Gastrocnemius medialis (tissue), 4 donors: ENCODE measurements at regions not wholly inside any gene's neighbourhood (a gene's known extent, or its start where the extent isn't known, plus 50 kb on each side); places are given as distances from the start of the nearest gene placed in this dataset.

Experiments used
- ATAC-seq, 2 donors: fragments of 150-250 bp; one replicate each; pipeline ENCODE4 v1.9.1; 2016
- DNase-seq, 2 donors: peaks; one replicate each; pipeline ENCODE4 v3.0.0-alpha.2; 2019
- H3K27ac ChIP-seq, 4 donors: fragments of 200-600 bp; sonication (generic); 1 replicate in 1 of 4; 2 replicates in 3 of 4; pipeline ENCODE4 v1.5.1; 2016 to 2018; ENCODE audit warnings: mild to moderate bottlenecking in 2 of 4, moderate library complexity in 1 of 4
- H3K27me3 ChIP-seq, 3 donors: fragments of 200-600 bp; sonication (generic) in 2 of 3; 1 replicate in 1 of 3; 2 replicates in 2 of 3; pipeline versions ENCODE4 v1.5.1 to v1.6.0; 2016 to 2019; ENCODE audit warnings: mild to moderate bottlenecking in 1 of 3, moderate library complexity in 1 of 3
- H3K36me3 ChIP-seq, 2 donors: fragments of 200-600 bp; sonication (generic) in 1 of 2; one replicate each; pipeline ENCODE4 v1.5.1; 2017 to 2018
- H3K4me1 ChIP-seq, 2 donors: fragments of 200-600 bp; sonication (generic) in 1 of 2; one replicate each; pipeline ENCODE4 v1.5.1; 2016 to 2017; ENCODE audit warnings: mild to moderate bottlenecking in 2 of 2
- H3K4me3 ChIP-seq, 4 donors: fragments of 200-600 bp; sonication (generic) in 3 of 4; 1 replicate in 1 of 4; 2 replicates in 3 of 4; pipeline ENCODE4 v1.5.1; 2016 to 2019; ENCODE audit warnings: mild to moderate bottlenecking in 2 of 4
- H3K9me3 ChIP-seq, 3 donors: fragments of 200-600 bp; sonication (generic) in 2 of 3; 1 replicate in 1 of 3; 2 replicates in 2 of 3; pipeline ENCODE4 v1.5.1; 2016 to 2019
- CTCF ChIP-seq, 5 experiments: fragments of 450-650 bp in 3 of 5; fragments of 200-600 bp in 2 of 5; sonication (generic) in 2 of 5; IDR thresholded peaks in 4 of 5; conservative IDR thresholded peaks in 1 of 5; 1 replicate in 4 of 5; 2 replicates in 1 of 5; pipeline ENCODE4 v1.5.1; 2016 to 2019; ENCODE audit warnings: antibody characterized with exemption in 5 of 5, mild to moderate bottlenecking in 3 of 5, moderate library complexity in 3 of 5
- POLR2A ChIP-seq, 2 donors: fragments of 450-650 bp; IDR thresholded peaks; one replicate each; pipeline ENCODE4 v1.6.1; 2017; ENCODE audit warnings: antibody characterized with exemption in 2 of 2, mild to moderate bottlenecking in 2 of 2, moderate library complexity in 2 of 2
- in situ Hi-C, 4 donors: fragments of 200-750 bp; cut with MboI; loops; one replicate each; pipeline versions ENCODE4 v1.15.0 to v1.8.0; 2017; ENCODE audit warnings: low sequenced_read_pairs in 4 of 4
- intact Hi-C: fragments of 100-400 bp; cut with DNase I; formaldehyde crosslinking; loops from one replicate; pipeline ENCODE4 v1.15.1; 2023; ENCODE audit warnings: low total_unique reads

DNA sequence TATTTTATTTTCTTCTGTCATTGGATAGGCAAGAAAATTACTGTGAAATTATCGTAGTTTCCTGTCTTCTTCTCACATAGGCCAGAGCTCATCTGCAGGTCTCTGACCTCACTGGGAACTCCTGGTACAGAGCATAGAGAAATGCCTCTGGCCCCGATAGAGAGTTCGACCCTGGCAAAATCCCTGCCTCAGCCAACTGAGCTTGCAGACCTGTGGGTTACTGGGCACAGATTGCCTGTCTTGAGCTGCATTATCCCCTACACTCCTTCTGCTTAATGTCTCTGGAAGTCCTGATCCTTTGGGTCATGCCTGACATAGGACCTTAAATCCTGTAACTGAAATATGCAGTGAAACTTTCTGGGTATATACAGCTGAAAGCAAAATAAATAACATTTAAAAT, 439.3 kb upstream of the CTNND2 start:
- Histone ChIP-seq H3K27ac (no peak overlapping the region), H3K4me3 (no peak overlapping the region), H3K36me3 (no peaks in the 10 kb centered on the region), H3K9me3 (no peaks in the 10 kb centered on the region), H3K4me1 (no peaks in the 10 kb centered on the region), H3K27me3 (no peaks in the 10 kb centered on the region)
- in situ Hi-C loops (no loop called here), intact Hi-C loops (no loop called here)
- ATAC-seq (no peak), DNase-seq (no peak)
- TF ChIP-seq POLR2A (IDR thresholded peaks at IDR 0.05) = no peak
- TF ChIP-seq CTCF (IDR thresholded peaks at IDR 0.05 in 4 of 5, conservative IDR thresholded peaks at IDR 0.05 in 1 of 5) = no peak

DNA sequence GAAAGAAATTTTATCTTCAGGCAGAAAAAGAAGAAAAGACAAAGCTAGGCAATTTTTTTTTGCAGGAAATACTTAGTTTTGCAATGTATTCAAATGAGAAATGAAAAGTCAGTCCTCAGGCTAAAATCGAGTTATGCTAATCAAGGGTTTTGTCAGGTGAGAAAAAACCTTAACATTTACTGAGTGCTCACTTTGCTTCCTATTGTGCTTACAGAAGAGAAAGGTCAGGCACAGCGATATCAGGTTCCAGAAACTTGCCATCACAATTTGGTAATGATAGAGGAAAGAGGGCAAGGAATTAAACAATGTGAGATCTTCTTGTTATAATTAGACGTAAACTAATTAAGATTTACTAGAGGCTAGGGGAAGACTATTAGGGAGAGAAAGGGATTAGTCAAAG, 431.7 kb upstream of the CTNND2 start:
- Histone ChIP-seq H3K36me3 (no peaks in the 10 kb centered on the region), H3K27me3 (no peaks in the 10 kb centered on the region), H3K27ac (no peak overlapping the region), H3K4me1 (no peaks in the 10 kb centered on the region), H3K9me3 (no peaks in the 10 kb centered on the region), H3K4me3 (no peak overlapping the region)
- TF ChIP-seq POLR2A (IDR thresholded peaks at IDR 0.05) = no peak
- TF ChIP-seq CTCF (IDR thresholded peaks at IDR 0.05 in 4 of 5, conservative IDR thresholded peaks at IDR 0.05 in 1 of 5) = no peak
- in situ Hi-C loops = no loop called here
- ATAC-seq = no peak
- no peak for DNase-seq
- intact Hi-C loops = no loop called here

- no peak for ATAC-seq
- TF ChIP-seq POLR2A (IDR thresholded peaks at IDR 0.05) = no peak
- no peak for TF ChIP-seq CTCF (IDR thresholded peaks at IDR 0.05 in 4 of 5, conservative IDR thresholded peaks at IDR 0.05 in 1 of 5)
- no peak for DNase-seq
- Histone ChIP-seq H3K4me1 (no peaks in the 10 kb centered on the region), H3K4me3 (no peak overlapping the region), H3K9me3 (no peaks in the 10 kb centered on the region), H3K27ac (no peak overlapping the region), H3K27me3 (no peaks in the 10 kb centered on the region), H3K36me3 (no peaks in the 10 kb centered on the region)
- intact Hi-C loops = no loop called here
- in situ Hi-C loops = no loop called here
Measured at GRCh38 chr5:12332480-12332879, 428.2 kb upstream of the CTNND2 start.

DNA sequence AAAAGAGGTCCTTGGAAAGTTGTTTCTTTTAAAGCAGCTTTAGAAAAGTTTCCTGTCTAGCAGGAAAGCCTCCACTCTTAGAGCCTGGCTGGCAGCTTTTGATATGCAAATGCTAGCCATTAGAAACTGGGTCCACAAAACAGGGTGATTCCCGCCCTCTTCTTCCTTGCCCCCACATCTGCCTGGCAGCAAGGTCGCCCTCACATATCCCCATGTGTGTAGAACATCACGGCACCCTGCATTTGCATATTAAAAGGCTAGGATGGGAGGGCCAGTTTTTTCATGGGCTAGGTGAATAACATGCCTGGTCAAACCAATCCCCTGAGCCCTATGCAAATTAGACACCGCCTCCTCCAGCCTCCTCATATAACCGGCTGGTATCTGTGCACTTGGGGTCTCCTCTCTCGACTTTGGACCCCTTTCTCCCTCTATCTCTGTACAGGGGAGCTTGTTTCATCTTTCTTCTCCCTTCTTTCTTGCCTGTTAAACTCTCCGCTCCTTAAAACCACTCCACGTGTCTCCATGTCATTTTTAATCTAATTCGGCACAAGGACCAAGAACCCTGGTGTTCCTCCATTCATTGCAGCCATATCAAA, 426.8 kb upstream of the CTNND2 start:
- H3K4me1 ChIP-seq = no peaks in the 10 kb centered on the region
- no peak for TF ChIP-seq POLR2A (IDR thresholded peaks at IDR 0.05)
- no peaks in the 10 kb centered on the region for H3K36me3 ChIP-seq
- no peak overlapping the region for H3K27ac ChIP-seq
- DNase-seq (no peak), ATAC-seq (no peak)
- intact Hi-C loops = no loop called here
- H3K9me3 ChIP-seq = no peaks in the 10 kb centered on the region
- no peak overlapping the region for H3K4me3 ChIP-seq
- in situ Hi-C loops = no loop called here
- H3K27me3 ChIP-seq = no peaks in the 10 kb centered on the region

GRCh38 chr5:12330381-12330780, 426.1 kb upstream of the CTNND2 start:
- intact Hi-C loops (no loop called here), in situ Hi-C loops (no loop called here)
- no peaks in the 10 kb centered on the region for H3K27me3 ChIP-seq

More at GRCh38 chr5:12330381-12330780, 426.1 kb upstream of the CTNND2 start:
- no peak for DNase-seq
- no peak overlapping the region for H3K4me3 ChIP-seq
- TF ChIP-seq POLR2A (IDR thresholded peaks at IDR 0.05) (no peak), CTCF (IDR thresholded peaks at IDR 0.05 in 4 of 5, conservative IDR thresholded peaks at IDR 0.05 in 1 of 5) (no peak)
- no peak for ATAC-seq
- no peaks in the 10 kb centered on the region for H3K36me3 ChIP-seq
- no peak overlapping the region for H3K27ac ChIP-seq
- no peaks in the 10 kb centered on the region for H3K9me3 ChIP-seq
- no peaks in the 10 kb centered on the region for H3K4me1 ChIP-seq
